Stromal cell of bone marrow (primary cell): ENCODE measurements at regions not wholly inside any gene's neighbourhood (a gene's known extent, or its start where the extent isn't known, plus 50 kb on each side); places are given as distances from the start of the nearest gene placed in this dataset.
A peak's percentile ranks its signal among the peaks of the same experiment; 100 is the strongest.

Source experiments
- DNase-seq: peaks from one replicate; pipeline ENCODE4 v3.0.0-alpha.2; 2012; ENCODE audit warnings: low read depth

GRCh38 chr5:74342948-74343682, 297.4 kb downstream of the ENC1 start:
- no peak for DNase-seq

- DNase-seq: no peak
Measured at GRCh38 chr5:74342182-74342581, 298.3 kb downstream of the ENC1 start.

- no peak for DNase-seq
Measured at GRCh38 chr5:74341221-74341620, 299.3 kb downstream of the ENC1 start.

- DNase-seq: no peak
Measured at GRCh38 chr5:74340476-74340875, 300.1 kb downstream of the ENC1 start.

GRCh38 chr5:74337984-74338310, 302.6 kb downstream of the ENC1 start:
- DNase-seq: no peak

- DNase-seq: no peak
Measured at GRCh38 chr5:74337254-74337983, 303.1 kb downstream of the ENC1 start.

- DNase-seq: no peak
Measured at GRCh38 chr5:74336297-74336696, 304.2 kb downstream of the ENC1 start.

- DNase-seq: no peak
Measured at GRCh38 chr5:74334762-74335384, 305.7 kb downstream of the ENC1 start.

- no peak for DNase-seq
Measured at GRCh38 chr5:74334062-74334761, 306.3 kb downstream of the ENC1 start.

- no peak for DNase-seq
Measured at GRCh38 chr5:74333430-74333829, 307.1 kb downstream of the ENC1 start.

- DNase-seq: no peak
Measured at GRCh38 chr5:74332682-74333081, 307.8 kb downstream of the ENC1 start.

- no peak for DNase-seq
Measured at GRCh38 chr5:74332006-74332405, 308.5 kb downstream of the ENC1 start.

GRCh38 chr5:74328221-74328630, 312.3 kb downstream of the ENC1 start:
- no peak for DNase-seq

- DNase-seq: no peak
Measured at GRCh38 chr5:74327339-74327685, 313.2 kb downstream of the ENC1 start.

GRCh38 chr5:74326571-74327338, 313.8 kb downstream of the ENC1 start:
- DNase-seq: peak; percentile 23

- DNase-seq: no peak
Measured at GRCh38 chr5:74325866-74326265, 314.7 kb downstream of the ENC1 start.

- no peak for DNase-seq
Measured at GRCh38 chr5:74324556-74324955, 316.0 kb downstream of the ENC1 start.

- no peak for DNase-seq
Measured at GRCh38 chr5:74322944-74323343, 317.6 kb downstream of the ENC1 start.

- DNase-seq: no peak
Measured at GRCh38 chr5:74322191-74322590, 318.3 kb downstream of the ENC1 start.

GRCh38 chr5:74321326-74321725, 319.2 kb downstream of the ENC1 start:
- no peak for DNase-seq

- no peak for DNase-seq
Measured at GRCh38 chr5:74320526-74320925, 320.0 kb downstream of the ENC1 start.

- DNase-seq: no peak
Measured at GRCh38 chr5:74319076-74319475, 321.5 kb downstream of the ENC1 start.
